OCI-LY7 (cell line): ENCODE measurements at regions not wholly inside any gene's neighbourhood (a gene's known extent, or its start where the extent isn't known, plus 50 kb on each side); places are given as distances from the start of the nearest gene placed in this dataset.

Source experiments
- BruUV-seq: library from RNA; stranded (reverse); fragments of 400-500 nt; replicated peaks from 2 replicates; lab custom pipeline; 2021; lab: Mats Ljungman, UMichigan
- CTCF ChIA-PET: fragments of 300-600 bp; sonication (Branson Sonifier 250); formaldehyde crosslinking; loops from one replicate; lab custom pipeline; 2022; ENCODE audit warnings: antibody characterized with exemption; ENCODE audit not compliant: unreplicated experiment; lab: Charles Lee
- POLR2A ChIA-PET: fragments of 300-600 bp; sonication (Branson Sonifier 250); formaldehyde crosslinking; loops from one replicate; lab custom pipeline; 2022; ENCODE audit warnings: antibody characterized with exemption; lab: Charles Lee
- DNase-seq: peaks from one replicate; pipeline ENCODE4 v3.0.0-alpha.2; 2015; ENCODE audit warnings: low spot score
- H2AFZ ChIP-seq: fragments of 200-600 bp; sonication (generic), shearing (Covaris generic); 2 replicates; pipeline ENCODE4 v1.6.1; 2014; ENCODE audit warnings: mild to moderate bottlenecking, antibody characterized with exemption, low read length, moderate library complexity
- H3K27ac ChIP-seq: fragments of 200-600 bp; sonication (generic); 2 replicates; pipeline ENCODE4 v1.5.1; 2014; ENCODE audit warnings: mixed run types, low read depth, mild to moderate bottlenecking, moderate library complexity, low read length, inconsistent platforms; ENCODE audit not compliant: poor library complexity, severe bottlenecking
- H3K36me3 ChIP-seq: fragments of 200-600 bp; sonication (generic); 2 replicates; pipeline ENCODE4 v1.6.1; 2014; ENCODE audit warnings: mild to moderate bottlenecking, antibody characterized with exemption, low read length, moderate library complexity, mixed read lengths; ENCODE audit not compliant: insufficient read depth
- H3K4me1 ChIP-seq: fragments of 200-600 bp; sonication (generic); 2 replicates; pipeline ENCODE4 v1.5.1; 2014; ENCODE audit warnings: mild to moderate bottlenecking, low read length; ENCODE audit not compliant: insufficient read depth, poor library complexity, severe bottlenecking
- H3K4me2 ChIP-seq: fragments of 200-600 bp; sonication (generic); 2 replicates; pipeline ENCODE4 v1.6.1; 2014; ENCODE audit warnings: mild to moderate bottlenecking, low read length
- H3K4me3 ChIP-seq: fragments of 200-600 bp; sonication (generic); 2 replicates; pipeline ENCODE4 v1.5.1; 2014; ENCODE audit warnings: mild to moderate bottlenecking, low read depth, low read length; ENCODE audit not compliant: poor library complexity, severe bottlenecking
- H3K79me2 ChIP-seq: fragments of 200-600 bp; sonication (generic); 2 replicates; pipeline ENCODE4 v1.6.1; 2016; ENCODE audit warnings: low read depth, mild to moderate bottlenecking, low read length, moderate library complexity, mixed read lengths; ENCODE audit not compliant: insufficient read depth
- H3K9me2 ChIP-seq: fragments of 200-600 bp; sonication (generic); 2 replicates; pipeline ENCODE4 v1.6.1; 2016; ENCODE audit warnings: mild to moderate bottlenecking, low read length, mixed read lengths; ENCODE audit not compliant: insufficient read depth
- H3K9me3 ChIP-seq: fragments of 200-600 bp; sonication (generic); 2 replicates; pipeline ENCODE4 v1.6.1; 2014; ENCODE audit warnings: mild to moderate bottlenecking, mixed run types, low read length, mixed read lengths
- H4K20me1 ChIP-seq: fragments of 200-600 bp; sonication (generic); 2 replicates; pipeline ENCODE4 v1.6.1; 2014; ENCODE audit warnings: mild to moderate bottlenecking, antibody characterized with exemption, low read length, moderate library complexity, mixed read lengths; ENCODE audit not compliant: insufficient read depth
- EZH2phosphoT487 ChIP-seq: fragments of 200-600 bp; sonication (generic); IDR thresholded peaks from 2 replicates; pipeline ENCODE4 v1.6.1; 2018; ENCODE audit warnings: low read depth, borderline replicate concordance, mild to moderate bottlenecking, mixed run types, antibody characterized with exemption, low read length, moderate library complexity, mixed read lengths
- intact Hi-C: fragments of 100-400 bp; cut with micrococcal nuclease; formaldehyde crosslinking; loops from one replicate; pipeline ENCODE4 v1.10.0; 2022; ENCODE audit not compliant: unreplicated experiment
- TF ChIP-seq, protein P1 (sequence below): fragments of 200-600 bp; sonication (generic); conservative IDR thresholded peaks from 2 replicates; pipeline ENCODE4 v1.5.1; 2014; ENCODE audit warnings: mild to moderate bottlenecking, antibody characterized with exemption, low read length, moderate library complexity, mixed read lengths

GRCh38 chr1:59146651-59147358 lies 150.1 kb upstream of the FGGY start:
- H3K4me3 ChIP-seq = no peak overlapping the region
- DNase-seq = no peak
- no peaks in the 10 kb centered on the region for H3K79me2 ChIP-seq
- no peaks in the 10 kb centered on the region for H3K4me1 ChIP-seq
- CTCF ChIA-PET = no interaction called here
- no peaks in the 10 kb centered on the region for H3K9me2 ChIP-seq
- no peaks in the 10 kb centered on the region for H3K36me3 ChIP-seq
- no TSS peak for BruUV-seq
- H3K27ac ChIP-seq = no peak overlapping the region
- H3K4me2 ChIP-seq = no peak overlapping the region
- no peaks in the 10 kb centered on the region for H3K9me3 ChIP-seq
- intact Hi-C loops = no loop called here
- TF ChIP-seq EZH2phosphoT487 = no peak
- TF ChIP-seq, protein P1, sequence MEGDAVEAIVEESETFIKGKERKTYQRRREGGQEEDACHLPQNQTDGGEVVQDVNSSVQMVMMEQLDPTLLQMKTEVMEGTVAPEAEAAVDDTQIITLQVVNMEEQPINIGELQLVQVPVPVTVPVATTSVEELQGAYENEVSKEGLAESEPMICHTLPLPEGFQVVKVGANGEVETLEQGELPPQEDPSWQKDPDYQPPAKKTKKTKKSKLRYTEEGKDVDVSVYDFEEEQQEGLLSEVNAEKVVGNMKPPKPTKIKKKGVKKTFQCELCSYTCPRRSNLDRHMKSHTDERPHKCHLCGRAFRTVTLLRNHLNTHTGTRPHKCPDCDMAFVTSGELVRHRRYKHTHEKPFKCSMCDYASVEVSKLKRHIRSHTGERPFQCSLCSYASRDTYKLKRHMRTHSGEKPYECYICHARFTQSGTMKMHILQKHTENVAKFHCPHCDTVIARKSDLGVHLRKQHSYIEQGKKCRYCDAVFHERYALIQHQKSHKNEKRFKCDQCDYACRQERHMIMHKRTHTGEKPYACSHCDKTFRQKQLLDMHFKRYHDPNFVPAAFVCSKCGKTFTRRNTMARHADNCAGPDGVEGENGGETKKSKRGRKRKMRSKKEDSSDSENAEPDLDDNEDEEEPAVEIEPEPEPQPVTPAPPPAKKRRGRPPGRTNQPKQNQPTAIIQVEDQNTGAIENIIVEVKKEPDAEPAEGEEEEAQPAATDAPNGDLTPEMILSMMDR = no peak
- POLR2A ChIA-PET = no interaction called here
- no peak overlapping the region for H2AFZ ChIP-seq
- no peaks in the 10 kb centered on the region for H4K20me1 ChIP-seq

GRCh38 chr1:59149435-59149834 lies 147.5 kb upstream of the FGGY start:
- Histone ChIP-seq H2AFZ (no peak overlapping the region), H3K4me1 (no peaks in the 10 kb centered on the region), H3K9me2 (no peaks in the 10 kb centered on the region), H3K36me3 (no peaks in the 10 kb centered on the region), H3K9me3 (no peaks in the 10 kb centered on the region), H3K4me3 (no peak overlapping the region), H4K20me1 (no peaks in the 10 kb centered on the region), H3K27ac (no peak overlapping the region), H3K4me2 (no peak overlapping the region), H3K79me2 (no peaks in the 10 kb centered on the region)
- ChIA-PET CTCF (no interaction called here), POLR2A (interaction anchor here (0.7 kb wide), 1 partner anchor 247 kb away, joined by 3 read pairs; no protein-coding TSS in a partner anchor)
- intact Hi-C loops = no loop called here
- no peak for DNase-seq
- no peak for TF ChIP-seq EZH2phosphoT487
- TF ChIP-seq, protein P1 = no peak
- no TSS peak for BruUV-seq

DNA sequence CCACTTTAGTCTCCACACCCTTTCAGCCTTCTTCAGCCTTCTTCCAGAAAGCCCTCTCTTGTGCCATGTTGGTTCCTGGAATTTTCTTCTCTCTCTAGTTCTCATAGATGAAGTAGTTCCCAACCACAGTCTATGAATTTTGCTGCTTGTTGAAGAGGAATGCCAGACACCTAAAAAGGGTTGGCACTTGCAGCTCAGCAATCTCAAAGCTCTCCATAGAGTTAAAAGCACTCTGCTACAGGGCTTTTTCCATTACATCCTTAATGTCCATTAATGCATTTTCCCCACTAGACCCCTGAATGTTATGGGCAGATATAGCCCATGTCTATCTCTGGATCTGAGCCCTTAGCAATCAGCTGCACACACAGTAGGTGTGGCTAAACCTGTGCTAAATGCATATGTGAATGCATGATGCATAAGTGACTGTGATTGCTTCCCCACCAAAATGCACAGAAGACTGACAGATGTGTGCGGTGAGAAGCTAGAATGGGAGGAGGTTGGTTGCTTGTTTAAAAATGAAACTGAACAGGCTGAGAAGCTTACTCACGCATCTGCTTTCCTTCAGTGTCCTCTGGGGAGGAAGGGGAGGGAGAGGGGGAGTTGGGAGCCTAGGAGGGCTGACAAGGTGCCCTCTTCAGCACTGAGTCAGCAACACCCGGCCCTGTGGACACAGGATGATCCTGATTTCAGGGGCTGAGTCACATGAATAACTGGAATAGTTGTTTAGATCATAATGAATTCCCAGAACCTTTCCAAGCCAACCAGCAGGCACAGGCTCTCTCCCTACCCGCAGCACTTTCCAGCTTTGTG lies 146.1 kb upstream of the FGGY start:
- Histone ChIP-seq H3K9me3 (no peaks in the 10 kb centered on the region), H3K79me2 (no peaks in the 10 kb centered on the region), H2AFZ (no peak overlapping the region), H3K9me2 (no peaks in the 10 kb centered on the region), H4K20me1 (no peaks in the 10 kb centered on the region), H3K4me1 (no peaks in the 10 kb centered on the region), H3K27ac (no peak overlapping the region), H3K4me2 (no peak overlapping the region), H3K36me3 (no peaks in the 10 kb centered on the region), H3K4me3 (no peak overlapping the region)
- DNase-seq = no peak
- intact Hi-C loops = no loop called here
- CTCF ChIA-PET = no interaction called here
- TF ChIP-seq, protein P1 = no peak
- TF ChIP-seq EZH2phosphoT487 = no peak
- BruUV-seq = no TSS peak
- POLR2A ChIA-PET = interaction anchor here (0.6 kb wide), 1 partner anchor 574 kb away, joined by 4 read pairs; no protein-coding TSS in a partner anchor
